ENCODE measurements at regions not wholly inside any gene's neighbourhood (a gene's known extent, or its start where the extent isn't known, plus 50 kb on each side); places are given as distances from the start of the nearest gene placed in this dataset.

- intact Hi-C loops (cut with micrococcal nuclease; ENCODE audit: unreplicated experiment) = no loop called here
These were observed 68.8 kb downstream of the RMI2 start for GRCh38 chr16:11413907-11414595.

GRCh38 chr16:11414815-11415775 lies 69.8 kb downstream of the RMI2 start:
- intact Hi-C loops (cut with micrococcal nuclease; ENCODE audit: unreplicated experiment) = no loop called here
- no TSS peak for BruUV-seq (replicated peaks)
- Histone ChIP-seq H3K4me3 (no peak overlapping the region), H4K20me1 (ENCODE audit: insufficient read depth) (no peaks in the 10 kb centered on the region), H3K4me1 (replicated peaks; ENCODE audit: insufficient read depth) (no peaks in the 10 kb centered on the region), H2AFZ (no peak overlapping the region), H3K27me3 (ENCODE audit: insufficient read depth, low read depth) (no peaks in the 10 kb centered on the region), H3K9me2 (ENCODE audit: insufficient read depth) (no peaks in the 10 kb centered on the region), H3K27ac (no peak overlapping the region), H3K4me2 (no peak overlapping the region), H3K36me3 (ENCODE audit: low read depth) (no peaks in the 10 kb centered on the region), H3K9me3 (ENCODE audit: insufficient read depth, low read depth) (no peaks in the 10 kb centered on the region), H3F3A (ENCODE audit: insufficient read depth, low read depth) (no peaks in the 10 kb centered on the region), H3K79me2 (ENCODE audit: low read depth) (no peaks in the 10 kb centered on the region)
- TF ChIP-seq CTCF (conservative IDR thresholded peaks at IDR 0.05) (no peak), EZH2 (IDR thresholded peaks at IDR 0.05; ENCODE audit: low read depth) (no peak)
- ChIA-PET CTCF (no interaction called here), POLR2A (ENCODE audit: unreplicated experiment) (no interaction called here)
- no peak for DNase-seq

More at GRCh38 chr16:11413907-11414595, 68.8 kb downstream of the RMI2 start:
- H3F3A ChIP-seq (ENCODE audit: insufficient read depth, low read depth) = no peaks in the 10 kb centered on the region
- H3K9me3 ChIP-seq (ENCODE audit: insufficient read depth, low read depth) = no peaks in the 10 kb centered on the region
- no peaks in the 10 kb centered on the region for H3K79me2 ChIP-seq (ENCODE audit: low read depth)
- CTCF ChIA-PET = no interaction called here
- H3K4me1 ChIP-seq (replicated peaks; ENCODE audit: insufficient read depth) = no peaks in the 10 kb centered on the region
- POLR2A ChIA-PET (ENCODE audit: unreplicated experiment) = no interaction called here
- no peaks in the 10 kb centered on the region for H3K36me3 ChIP-seq (ENCODE audit: low read depth)
- no peak overlapping the region for H3K27ac ChIP-seq
- H2AFZ ChIP-seq = no peak overlapping the region
- H4K20me1 ChIP-seq (ENCODE audit: insufficient read depth) = no peaks in the 10 kb centered on the region
- no peak overlapping the region for H3K4me3 ChIP-seq
- no peak for DNase-seq
- H3K4me2 ChIP-seq = no peak overlapping the region
- no peaks in the 10 kb centered on the region for H3K27me3 ChIP-seq (ENCODE audit: insufficient read depth, low read depth)
- TF ChIP-seq EZH2 (IDR thresholded peaks at IDR 0.05; ENCODE audit: low read depth) = no peak
- TF ChIP-seq CTCF (conservative IDR thresholded peaks at IDR 0.05) = no peak
- H3K9me2 ChIP-seq (ENCODE audit: insufficient read depth) = no peaks in the 10 kb centered on the region
- no TSS peak for BruUV-seq (replicated peaks)

GRCh38 chr16:11416228-11417001 lies 71.2 kb downstream of the RMI2 start:
- ChIA-PET CTCF (no interaction called here), POLR2A (ENCODE audit: unreplicated experiment) (no interaction called here)
- no peaks in the 10 kb centered on the region for H3K9me2 ChIP-seq (ENCODE audit: insufficient read depth)
- DNase-seq = no peak
- H3K27ac ChIP-seq = no peak overlapping the region
- no peaks in the 10 kb centered on the region for H3K9me3 ChIP-seq (ENCODE audit: insufficient read depth, low read depth)
- no peaks in the 10 kb centered on the region for H3K36me3 ChIP-seq (ENCODE audit: low read depth)
- no peaks in the 10 kb centered on the region for H3K79me2 ChIP-seq (ENCODE audit: low read depth)
- TF ChIP-seq CTCF (conservative IDR thresholded peaks at IDR 0.05) (no peak), EZH2 (IDR thresholded peaks at IDR 0.05; ENCODE audit: low read depth) (no peak)
- H3K4me3 ChIP-seq = no peak overlapping the region
- BruUV-seq (replicated peaks) = no TSS peak
- H2AFZ ChIP-seq = no peak overlapping the region
- H4K20me1 ChIP-seq (ENCODE audit: insufficient read depth) = no peaks in the 10 kb centered on the region
- H3K4me2 ChIP-seq = no peak overlapping the region
- intact Hi-C loops (cut with micrococcal nuclease; ENCODE audit: unreplicated experiment) = no loop called here
- no peaks in the 10 kb centered on the region for H3K4me1 ChIP-seq (replicated peaks; ENCODE audit: insufficient read depth)
- H3K27me3 ChIP-seq (ENCODE audit: insufficient read depth, low read depth) = no peaks in the 10 kb centered on the region
- H3F3A ChIP-seq (ENCODE audit: insufficient read depth, low read depth) = no peaks in the 10 kb centered on the region

All from PC-9 (cell line).